Stomach (tissue), 4 donors: ENCODE measurements at regions not wholly inside any gene's neighbourhood (a gene's known extent, or its start where the extent isn't known, plus 50 kb on each side); places are given as distances from the start of the nearest gene placed in this dataset.

Source experiments
- EP300 ChIP-seq: sonication (generic); formaldehyde crosslinking; IDR thresholded peaks from one replicate; pipeline ENCODE4 v1.6.1; 2017; ENCODE audit warnings: antibody characterized with exemption
- POLR2A ChIP-seq, 4 donors: fragments of 450-650 bp; IDR thresholded peaks; one replicate each; pipeline ENCODE4 v1.6.1; 2016; ENCODE audit warnings: antibody characterized with exemption in 4 of 4, control low read depth in 2 of 4, mild to moderate bottlenecking in 1 of 4, moderate library complexity in 1 of 4
- POLR2AphosphoS5 ChIP-seq, 3 donors: sonication (generic); formaldehyde crosslinking; IDR thresholded peaks; one replicate each; pipeline ENCODE4 v1.6.1; 2016; ENCODE audit warnings: antibody characterized with exemption in 3 of 3
- TF ChIP-seq, protein P1 (sequence below), 7 experiments: fragments of 450-650 bp in 4 of 7; fragments of 200-600 bp in 3 of 7; sonication (generic) in 3 of 7; IDR thresholded peaks; one replicate each; pipeline ENCODE4 v1.5.1; 2016 to 2019; ENCODE audit warnings: antibody characterized with exemption in 7 of 7, control low read depth in 2 of 7, mild to moderate bottlenecking in 1 of 7

DNA sequence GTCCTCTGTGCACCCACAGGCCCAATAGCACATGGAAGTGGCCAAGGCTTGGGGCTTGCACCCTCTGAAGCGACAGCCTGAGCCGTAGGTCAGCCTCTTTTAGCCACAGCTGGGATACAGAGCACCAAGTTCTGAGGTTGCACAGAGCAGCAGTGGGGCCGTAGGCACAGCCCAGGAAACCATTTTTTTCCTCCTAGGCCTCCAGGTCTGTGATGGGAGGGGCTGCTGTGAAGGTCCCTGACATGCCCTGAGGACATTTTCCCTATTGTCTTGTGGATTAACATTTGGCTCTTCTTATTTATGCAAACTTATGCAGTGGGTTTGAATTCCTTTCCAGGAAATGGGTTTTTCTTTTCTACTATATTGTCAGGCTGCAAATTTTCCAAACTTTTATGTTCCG, 878.7 kb upstream of the MAN1A1 start:
- TF ChIP-seq, protein P1, sequence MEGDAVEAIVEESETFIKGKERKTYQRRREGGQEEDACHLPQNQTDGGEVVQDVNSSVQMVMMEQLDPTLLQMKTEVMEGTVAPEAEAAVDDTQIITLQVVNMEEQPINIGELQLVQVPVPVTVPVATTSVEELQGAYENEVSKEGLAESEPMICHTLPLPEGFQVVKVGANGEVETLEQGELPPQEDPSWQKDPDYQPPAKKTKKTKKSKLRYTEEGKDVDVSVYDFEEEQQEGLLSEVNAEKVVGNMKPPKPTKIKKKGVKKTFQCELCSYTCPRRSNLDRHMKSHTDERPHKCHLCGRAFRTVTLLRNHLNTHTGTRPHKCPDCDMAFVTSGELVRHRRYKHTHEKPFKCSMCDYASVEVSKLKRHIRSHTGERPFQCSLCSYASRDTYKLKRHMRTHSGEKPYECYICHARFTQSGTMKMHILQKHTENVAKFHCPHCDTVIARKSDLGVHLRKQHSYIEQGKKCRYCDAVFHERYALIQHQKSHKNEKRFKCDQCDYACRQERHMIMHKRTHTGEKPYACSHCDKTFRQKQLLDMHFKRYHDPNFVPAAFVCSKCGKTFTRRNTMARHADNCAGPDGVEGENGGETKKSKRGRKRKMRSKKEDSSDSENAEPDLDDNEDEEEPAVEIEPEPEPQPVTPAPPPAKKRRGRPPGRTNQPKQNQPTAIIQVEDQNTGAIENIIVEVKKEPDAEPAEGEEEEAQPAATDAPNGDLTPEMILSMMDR (IDR thresholded peaks at IDR 0.05): no peak
- TF ChIP-seq POLR2A (IDR thresholded peaks at IDR 0.05) (no peak), POLR2AphosphoS5 (IDR thresholded peaks at IDR 0.05) (no peak), EP300 (no peak)
